Keratinocyte (primary cell): ENCODE measurements at regions not wholly inside any gene's neighbourhood (a gene's known extent, or its start where the extent isn't known, plus 50 kb on each side); places are given as distances from the start of the nearest gene placed in this dataset.

Source experiments
- DNase-seq: peaks from one replicate; pipeline ENCODE4 v3.0.0-alpha.2; 2011; ENCODE audit warnings: low read depth, missing footprints, low spot score
- FAIRE-seq: peaks from 2 replicates; lab custom pipeline; 2011; peaks lifted over from hg19 to GRCh38; lab: Jason Lieb, UNC
- H2AFZ ChIP-seq: 2 replicates; pipeline ENCODE4 v1.6.0; 2012; ENCODE audit warnings: low read length, control low read depth, inconsistent platforms; ENCODE audit not compliant: control insufficient read depth
- H3K27ac ChIP-seq: 2 replicates; pipeline ENCODE4 v1.5.1; 2011; ENCODE audit warnings: low read length; ENCODE audit not compliant: control insufficient read depth, insufficient read depth
- H3K27me3 ChIP-seq: 3 replicates; pipeline ENCODE4 v1.6.0; 2011; ENCODE audit warnings: low read length; ENCODE audit not compliant: control insufficient read depth, insufficient read depth; ENCODE audit errors: extremely low read depth
- H3K36me3 ChIP-seq, 2 experiments: 2 replicates in 1 of 2; 3 replicates in 1 of 2; pipeline ENCODE4 v1.5.1; 2011; ENCODE audit warnings: low read length in 2 of 2, mild to moderate bottlenecking in 1 of 2; ENCODE audit not compliant: control insufficient read depth in 2 of 2, insufficient read depth in 2 of 2; ENCODE audit errors: extremely low read depth in 1 of 2
- H3K4me1 ChIP-seq: 3 replicates; pipeline ENCODE4 v1.5.1; 2011; ENCODE audit warnings: low read length; ENCODE audit not compliant: control insufficient read depth, insufficient read depth; ENCODE audit errors: extremely low read depth
- H3K4me2 ChIP-seq: 3 replicates; pipeline ENCODE4 v1.6.0; 2011; ENCODE audit warnings: low read depth, low read length; ENCODE audit not compliant: control insufficient read depth, insufficient read depth; ENCODE audit errors: extremely low read depth
- H3K4me3 ChIP-seq, 3 experiments: fragments of 200-600 bp in 1 of 3; sonication (generic) in 1 of 3; 2 replicates in 2 of 3; 3 replicates in 1 of 3; pipeline ENCODE4 v1.5.1; 2011 to 2016; ENCODE audit warnings: low read length in 3 of 3, mild to moderate bottlenecking in 3 of 3, control low read depth in 2 of 3, inconsistent platforms in 1 of 3, low read depth in 1 of 3, mixed read lengths in 1 of 3, mixed run types in 1 of 3, moderate library complexity in 1 of 3; ENCODE audit not compliant: control insufficient read depth in 2 of 3, insufficient read depth in 2 of 3; ENCODE audit errors: extremely low read depth in 1 of 3
- H3K79me2 ChIP-seq: 2 replicates; pipeline ENCODE4 v1.6.0; 2012; ENCODE audit warnings: low read length; ENCODE audit not compliant: control insufficient read depth, insufficient read depth
- H3K9ac ChIP-seq: 3 replicates; pipeline ENCODE4 v1.6.0; 2011; ENCODE audit warnings: low read length; ENCODE audit not compliant: control insufficient read depth, insufficient read depth; ENCODE audit errors: extremely low read depth
- H3K9me1 ChIP-seq: 3 replicates; pipeline ENCODE4 v1.6.0; 2011; ENCODE audit warnings: low read length; ENCODE audit not compliant: control insufficient read depth, insufficient read depth; ENCODE audit errors: extremely low read depth
- H3K9me3 ChIP-seq: 2 replicates; pipeline ENCODE4 v1.5.1; 2012; ENCODE audit warnings: low read depth, low read length; ENCODE audit not compliant: control insufficient read depth
- H4K20me1 ChIP-seq: 3 replicates; pipeline ENCODE4 v1.6.0; 2011; ENCODE audit warnings: low read length; ENCODE audit not compliant: control insufficient read depth, insufficient read depth; ENCODE audit errors: extremely low read depth
- CTCF ChIP-seq, 3 experiments: IDR thresholded peaks in 1 of 3; conservative IDR thresholded peaks in 1 of 3; optimal IDR thresholded peaks in 1 of 3; 2 replicates in 2 of 3; 3 replicates in 1 of 3; pipeline versions ENCODE3 to v1.5.1; 2011; ENCODE audit warnings: low read length in 3 of 3, mild to moderate bottlenecking in 3 of 3, moderate library complexity in 2 of 3, control low read depth in 1 of 3, inconsistent platforms in 1 of 3; ENCODE audit not compliant: insufficient read depth in 2 of 3; ENCODE audit errors: extremely low read depth in 1 of 3
- EZH2 ChIP-seq: IDR thresholded peaks from one replicate; pipeline ENCODE4 v1.6.1; 2012; ENCODE audit warnings: inconsistent platforms, mild to moderate bottlenecking, low read length, moderate library complexity
- dilution Hi-C: fragments of 300-500 bp; cut with MboI; formaldehyde crosslinking; loops from one replicate; pipeline ENCODE4 v1.7.0; 2020; ENCODE audit warnings: low sequenced_read_pairs; ENCODE audit not compliant: extremely low pct_ligation_motif_present

- DNase-seq (no peak), FAIRE-seq (no peak)
- H3K9me3 ChIP-seq, result no peaks in the 10 kb centered on the region
- H3K27me3 ChIP-seq, result no peaks in the 10 kb centered on the region
- no peaks in the 10 kb centered on the region for H3K9me1 ChIP-seq
- no peak overlapping the region for H3K4me2 ChIP-seq
- dilution Hi-C loops, result no loop called here
- no peaks in the 10 kb centered on the region for H3K36me3 ChIP-seq
- no peaks in the 10 kb centered on the region for H4K20me1 ChIP-seq
- TF ChIP-seq CTCF (optimal IDR thresholded peaks at IDR 0.05 in 1 of 3, IDR thresholded peaks at IDR 0.05 in 1 of 3, conservative IDR thresholded peaks at IDR 0.05 in 1 of 3; ENCODE audit: extremely low read depth in 1 of 3, insufficient read depth in 2 of 3, low read length in 3 of 3) (no peak), EZH2 (no peak)
- no peak overlapping the region for H3K27ac ChIP-seq
- no peak overlapping the region for H3K4me3 ChIP-seq
- H3K79me2 ChIP-seq, result no peaks in the 10 kb centered on the region
- no peak overlapping the region for H2AFZ ChIP-seq
- no peaks in the 10 kb centered on the region for H3K4me1 ChIP-seq
- no peak overlapping the region for H3K9ac ChIP-seq
These were observed 141.5 kb downstream of the FBXO15 start for GRCh38 chr18:74006143-74006542.

GRCh38 chr18:74005320-74006109 is 142.1 kb downstream of the FBXO15 start:
- H2AFZ ChIP-seq, result no peak overlapping the region
- no peaks in the 10 kb centered on the region for H3K27me3 ChIP-seq
- no peaks in the 10 kb centered on the region for H3K9me3 ChIP-seq
- H3K4me3 ChIP-seq, result no peak overlapping the region
- no peak for TF ChIP-seq EZH2
- no peak for TF ChIP-seq CTCF (optimal IDR thresholded peaks at IDR 0.05 in 1 of 3, IDR thresholded peaks at IDR 0.05 in 1 of 3, conservative IDR thresholded peaks at IDR 0.05 in 1 of 3; ENCODE audit: extremely low read depth in 1 of 3, insufficient read depth in 2 of 3, low read length in 3 of 3)
- no peak overlapping the region for H3K27ac ChIP-seq
- no peaks in the 10 kb centered on the region for H3K9me1 ChIP-seq
- no peaks in the 10 kb centered on the region for H3K79me2 ChIP-seq
- no peaks in the 10 kb centered on the region for H3K4me1 ChIP-seq
- H3K4me2 ChIP-seq, result no peak overlapping the region
- dilution Hi-C loops, result no loop called here
- H4K20me1 ChIP-seq, result no peaks in the 10 kb centered on the region
- H3K9ac ChIP-seq, result no peak overlapping the region
- no peaks in the 10 kb centered on the region for H3K36me3 ChIP-seq
- DNase-seq, result no peak
- FAIRE-seq, result no peak
